ENCODE measurements at regions not wholly inside any gene's neighbourhood (a gene's known extent, or its start where the extent isn't known, plus 50 kb on each side); places are given as distances from the start of the nearest gene placed in this dataset.

DNA sequence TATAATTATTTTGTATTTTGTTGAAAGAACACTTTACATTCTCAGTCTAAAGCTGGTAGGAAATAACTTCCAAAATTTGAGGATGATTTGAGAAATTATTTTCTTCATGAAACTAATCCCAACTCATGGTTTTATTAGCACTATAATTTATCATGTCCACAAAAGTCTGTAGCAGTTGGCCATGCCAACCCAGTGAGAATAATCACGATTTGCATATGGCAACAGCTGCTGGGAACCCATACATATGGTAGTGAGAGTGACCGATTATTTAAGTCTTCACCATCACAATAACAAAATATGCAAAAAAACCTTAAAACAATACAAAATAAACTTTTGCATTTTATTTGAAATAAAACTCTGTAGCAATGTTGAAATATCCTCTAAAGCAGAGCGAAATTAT is 445.9 kb upstream of the ANO3 start:
- TF ChIP-seq, protein P1, sequence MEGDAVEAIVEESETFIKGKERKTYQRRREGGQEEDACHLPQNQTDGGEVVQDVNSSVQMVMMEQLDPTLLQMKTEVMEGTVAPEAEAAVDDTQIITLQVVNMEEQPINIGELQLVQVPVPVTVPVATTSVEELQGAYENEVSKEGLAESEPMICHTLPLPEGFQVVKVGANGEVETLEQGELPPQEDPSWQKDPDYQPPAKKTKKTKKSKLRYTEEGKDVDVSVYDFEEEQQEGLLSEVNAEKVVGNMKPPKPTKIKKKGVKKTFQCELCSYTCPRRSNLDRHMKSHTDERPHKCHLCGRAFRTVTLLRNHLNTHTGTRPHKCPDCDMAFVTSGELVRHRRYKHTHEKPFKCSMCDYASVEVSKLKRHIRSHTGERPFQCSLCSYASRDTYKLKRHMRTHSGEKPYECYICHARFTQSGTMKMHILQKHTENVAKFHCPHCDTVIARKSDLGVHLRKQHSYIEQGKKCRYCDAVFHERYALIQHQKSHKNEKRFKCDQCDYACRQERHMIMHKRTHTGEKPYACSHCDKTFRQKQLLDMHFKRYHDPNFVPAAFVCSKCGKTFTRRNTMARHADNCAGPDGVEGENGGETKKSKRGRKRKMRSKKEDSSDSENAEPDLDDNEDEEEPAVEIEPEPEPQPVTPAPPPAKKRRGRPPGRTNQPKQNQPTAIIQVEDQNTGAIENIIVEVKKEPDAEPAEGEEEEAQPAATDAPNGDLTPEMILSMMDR (IDR thresholded peaks at IDR 0.05): no peak
- no peak for TF ChIP-seq POLR2AphosphoS5 (IDR thresholded peaks at IDR 0.05; ENCODE audit: insufficient read depth in 1 of 2, low read depth in 1 of 2)

All from vagina (tissue), 2 donors.